ENCODE measurements at regions not wholly inside any gene's neighbourhood (a gene's known extent, or its start where the extent isn't known, plus 50 kb on each side); places are given as distances from the start of the nearest gene placed in this dataset.
"Not testable (repeated sequence)": the region's sequence is repeated elsewhere in the genome, so short reads cannot be mapped to it uniquely, and the experiment has no call there.

- DNase-seq (ENCODE audit: low read depth): no peak
Observed at GRCh38 chr1:238752327-238752726, 634.0 kb upstream of the CHRM3 start.

GRCh38 chr1:238745069-238745468 is 641.3 kb upstream of the CHRM3 start:
- no peak for DNase-seq (ENCODE audit: low read depth)

- DNase-seq (ENCODE audit: low read depth): no peak
Observed at GRCh38 chr1:238738892-238739291, 647.5 kb upstream of the CHRM3 start.

- DNase-seq (ENCODE audit: low read depth): no peak
Observed at GRCh38 chr1:238727670-238728069, 658.7 kb upstream of the CHRM3 start.

- DNase-seq (ENCODE audit: low read depth): no peak
Observed at GRCh38 chr1:238722812-238723211, 663.6 kb upstream of the CHRM3 start.

- DNase-seq (ENCODE audit: low read depth): no peak
Observed at GRCh38 chr1:238710697-238711096, 675.7 kb upstream of the CHRM3 start.

GRCh38 chr1:238701024-238701423 is 685.3 kb upstream of the CHRM3 start:
- no peak for DNase-seq (ENCODE audit: low read depth)

GRCh38 chr1:238690415-238690814 is 696.0 kb upstream of the CHRM3 start:
- DNase-seq (ENCODE audit: low read depth): no peak

- DNase-seq (ENCODE audit: low read depth): not testable (repeated sequence)
Observed at GRCh38 chr1:238684576-238684975, 701.8 kb upstream of the CHRM3 start.

- DNase-seq (ENCODE audit: low read depth): no peak
Observed at GRCh38 chr1:238681451-238681850, 704.9 kb upstream of the CHRM3 start.

GRCh38 chr1:238681021-238681420 is 705.3 kb upstream of the CHRM3 start:
- no peak for DNase-seq (ENCODE audit: low read depth)

- no peak for DNase-seq (ENCODE audit: low read depth)
Observed at GRCh38 chr1:238677567-238677966, 708.8 kb upstream of the CHRM3 start.

GRCh38 chr1:238675221-238675620 is 711.1 kb upstream of the CHRM3 start:
- DNase-seq (ENCODE audit: low read depth): no peak

GRCh38 chr1:238674316-238674715 is 712.1 kb upstream of the CHRM3 start:
- no peak for DNase-seq (ENCODE audit: low read depth)

- DNase-seq (ENCODE audit: low read depth): no peak
Observed at GRCh38 chr1:238673561-238673960, 712.8 kb upstream of the CHRM3 start.

GRCh38 chr1:238672806-238673205 is 713.6 kb upstream of the CHRM3 start:
- DNase-seq (ENCODE audit: low read depth): no peak

- no peak for DNase-seq (ENCODE audit: low read depth)
Observed at GRCh38 chr1:238672262-238672661, 714.1 kb upstream of the CHRM3 start.

GRCh38 chr1:238664139-238664538 is 722.2 kb upstream of the CHRM3 start:
- DNase-seq (ENCODE audit: low read depth): no peak

- DNase-seq (ENCODE audit: low read depth): no peak
Observed at GRCh38 chr1:238660849-238661248, 725.5 kb upstream of the CHRM3 start.

GRCh38 chr1:238658763-238659162 is 727.6 kb upstream of the CHRM3 start:
- DNase-seq (ENCODE audit: low read depth): no peak

- DNase-seq (ENCODE audit: low read depth): no peak
Observed at GRCh38 chr1:238653693-238654321, 732.6 kb upstream of the CHRM3 start.

GRCh38 chr1:238652346-238652968 is 733.9 kb upstream of the CHRM3 start:
- DNase-seq (ENCODE audit: low read depth): no peak

GRCh38 chr1:238649200-238649599 is 737.2 kb upstream of the CHRM3 start:
- no peak for DNase-seq (ENCODE audit: low read depth)

- DNase-seq (ENCODE audit: low read depth): no peak
Observed at GRCh38 chr1:238648751-238649150, 737.6 kb upstream of the CHRM3 start.

Data from activated T-cell treated with anti-CD3 and anti-CD28 coated beads for 24 hours (primary cell).